HEK293 (cell line): ENCODE measurements at regions not wholly inside any gene's neighbourhood (a gene's known extent, or its start where the extent isn't known, plus 50 kb on each side); places are given as distances from the start of the nearest gene placed in this dataset.

Source experiments
- CTCF ChIP-seq: fragments of 450-650 bp; formaldehyde crosslinking; IDR thresholded peaks from 2 replicates; pipeline ENCODE4 v1.5.1; 2016; ENCODE audit warnings: missing biosample characterization, missing genetic modification characterization
- KLF9 ChIP-seq: fragments of 450-650 bp; formaldehyde crosslinking; IDR thresholded peaks from 2 replicates; pipeline ENCODE4 v1.5.1; 2016; ENCODE audit warnings: missing biosample characterization, missing genetic modification characterization, low read depth
- TRIM28 ChIP-seq: IDR thresholded peaks from 2 replicates; pipeline ENCODE4 v1.6.1; 2011; ENCODE audit warnings: low read length, control low read depth, borderline replicate concordance

- no peak for TF ChIP-seq CTCF
- TF ChIP-seq KLF9, result no peak
- no peak for TF ChIP-seq TRIM28
These were observed 135.5 kb downstream of the CEMIP2 start for GRCh38 chr9:71632776-71633175.
